ENCODE measurements at regions not wholly inside any gene's neighbourhood (a gene's known extent, or its start where the extent isn't known, plus 50 kb on each side); places are given as distances from the start of the nearest gene placed in this dataset.
"Not testable (repeated sequence)": the region's sequence is repeated elsewhere in the genome, so short reads cannot be mapped to it uniquely, and the experiment has no call there.

DNA sequence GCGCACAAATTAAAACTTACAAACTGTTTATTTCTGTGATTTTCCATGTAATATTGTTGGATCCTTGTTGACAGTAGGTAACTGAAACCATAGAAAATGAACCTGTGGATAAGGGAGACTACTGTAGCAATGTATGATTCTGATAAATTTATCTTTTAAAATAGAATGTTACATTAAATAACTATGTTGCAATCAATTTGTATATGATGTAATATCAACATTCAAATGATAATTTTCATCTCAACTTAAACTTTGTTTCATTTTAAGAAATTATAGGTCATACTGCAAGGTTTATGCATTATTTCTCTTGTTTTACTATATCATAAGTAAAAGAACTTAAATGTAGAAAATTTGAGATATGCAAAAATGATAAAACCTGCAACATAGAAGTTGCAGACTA lies 718.0 kb upstream of the MBL2 start:
- Mint-ChIP-seq H3K36me3 (ENCODE audit: low read depth) (no peaks in the 10 kb centered on the region), H3K9me3 (peaks cover 17% of the 10 kb centered on the region), H3K27ac (no peak overlapping the region), H3K4me3 (no peak overlapping the region), H3K27me3 (ENCODE audit: low read depth) (no peaks in the 10 kb centered on the region), H3K4me1 (ENCODE audit: low read depth) (no peaks in the 10 kb centered on the region)
- CTCF ChIA-PET = no interaction called here
- intact Hi-C loops (cut with micrococcal nuclease) = no loop called here
- no peak for DNase-seq

DNA sequence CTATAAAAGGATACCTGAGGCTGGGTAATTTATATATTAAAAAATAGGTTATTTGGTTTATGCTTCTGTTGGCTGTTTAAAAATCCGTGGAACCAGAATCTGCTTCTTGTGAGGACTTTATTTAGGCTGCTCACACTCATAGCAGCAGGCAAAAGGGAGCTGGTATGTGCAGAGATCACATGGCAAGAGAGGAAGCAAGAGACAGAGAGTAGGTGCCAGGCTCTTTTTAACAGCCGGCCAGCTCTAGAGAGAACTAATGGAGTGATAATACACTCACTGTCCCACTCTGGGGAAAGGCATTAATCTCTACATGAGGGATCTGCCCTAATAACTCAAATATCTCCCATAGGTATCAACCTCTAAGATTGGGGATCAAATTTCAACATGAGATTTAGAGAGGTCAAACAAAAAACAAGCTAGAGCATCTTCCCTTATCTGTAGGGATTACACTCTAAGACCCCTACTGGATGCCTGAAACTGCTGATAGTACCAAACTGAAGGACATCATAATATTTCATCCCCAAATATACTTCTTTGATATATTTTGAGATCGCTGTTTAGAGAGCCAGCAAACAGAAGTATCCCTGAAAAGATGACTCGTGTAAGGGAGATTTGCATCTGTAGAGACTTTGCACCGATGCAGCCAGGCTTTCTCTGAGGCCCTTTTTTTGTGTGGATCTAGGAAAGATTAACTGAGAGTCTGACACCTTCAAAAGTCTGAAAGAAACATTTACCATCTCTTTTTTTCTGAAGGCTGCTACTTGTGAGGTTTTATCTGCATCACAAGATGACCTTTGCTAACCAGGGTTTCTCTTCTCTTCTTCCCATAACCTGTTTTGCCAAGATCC lies 717.0 kb upstream of the MBL2 start:
- Mint-ChIP-seq H3K27ac (no peak overlapping the region), H3K9me3 (peaks cover 22% of the 10 kb centered on the region), H3K4me1 (ENCODE audit: low read depth) (no peaks in the 10 kb centered on the region), H3K27me3 (ENCODE audit: low read depth) (no peaks in the 10 kb centered on the region), H3K36me3 (ENCODE audit: low read depth) (no peaks in the 10 kb centered on the region), H3K4me3 (no peak overlapping the region)
- no peak for DNase-seq
- intact Hi-C loops (cut with micrococcal nuclease) = no loop called here
- CTCF ChIA-PET = no interaction called here

GRCh38 chr10:53487019-53487983 lies 714.7 kb upstream of the MBL2 start:
- peaks cover 19% of the 10 kb centered on the region for H3K9me3 Mint-ChIP-seq

DNA sequence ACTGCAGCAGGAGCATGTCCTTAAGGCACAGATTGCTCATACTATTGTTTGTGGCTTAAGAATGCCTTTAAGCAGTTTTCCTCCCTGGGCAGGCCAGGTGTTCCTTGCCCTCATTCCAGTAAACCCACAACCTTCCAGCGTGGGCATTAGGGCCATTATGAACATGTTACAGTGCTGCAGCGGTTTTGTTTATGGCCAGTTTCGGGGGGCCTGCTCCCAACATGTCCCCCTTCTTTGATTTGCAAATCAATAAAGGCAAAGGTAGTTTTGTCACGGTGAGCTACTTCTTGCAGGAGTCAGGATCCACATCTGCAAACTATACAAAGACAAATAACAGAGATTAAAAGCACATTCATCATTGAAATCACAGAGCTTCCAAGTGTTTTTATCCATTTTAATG lies 712.8 kb upstream of the MBL2 start:
- H3K4me1 Mint-ChIP-seq (ENCODE audit: low read depth); DNase-seq; H3K27ac Mint-ChIP-seq; intact Hi-C loops (cut with micrococcal nuclease); H3K27me3 Mint-ChIP-seq (ENCODE audit: low read depth); H3K4me3 Mint-ChIP-seq; H3K36me3 Mint-ChIP-seq (ENCODE audit: low read depth); CTCF ChIA-PET: not testable (repeated sequence)
- peaks cover 19% of the 10 kb centered on the region for H3K9me3 Mint-ChIP-seq

More at GRCh38 chr10:53487019-53487983, 714.7 kb upstream of the MBL2 start:
- CTCF ChIA-PET = no interaction called here
- no peaks in the 10 kb centered on the region for H3K27me3 Mint-ChIP-seq (ENCODE audit: low read depth)
- H3K36me3 Mint-ChIP-seq (ENCODE audit: low read depth) = no peaks in the 10 kb centered on the region
- H3K4me1 Mint-ChIP-seq (ENCODE audit: low read depth) = no peaks in the 10 kb centered on the region
- no peak overlapping the region for H3K27ac Mint-ChIP-seq
- DNase-seq = no peak
- intact Hi-C loops (cut with micrococcal nuclease) = no loop called here
- H3K4me3 Mint-ChIP-seq = no peak overlapping the region

GRCh38 chr10:53479365-53479764 lies 706.8 kb upstream of the MBL2 start:
- no peak for DNase-seq

DNA sequence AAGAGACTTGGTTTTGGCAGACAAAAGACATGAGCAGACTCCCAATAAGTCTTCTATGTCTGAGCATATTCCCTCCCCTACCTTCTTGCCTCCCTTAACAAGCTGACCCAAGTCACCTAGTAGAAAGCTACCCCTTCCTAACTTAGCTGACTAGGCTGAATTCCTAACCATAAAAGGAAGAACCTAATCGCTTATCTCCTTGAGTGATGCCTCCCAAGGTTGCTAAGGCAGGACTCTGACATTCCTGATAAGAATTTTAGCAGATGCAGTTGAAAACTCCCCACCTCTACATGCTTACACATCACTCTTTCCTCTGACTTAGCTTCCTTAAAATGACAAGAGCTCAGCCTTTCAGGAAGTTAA lies 704.7 kb upstream of the MBL2 start:
- H3K4me1 Mint-ChIP-seq (ENCODE audit: low read depth) = no peaks in the 10 kb centered on the region

More at GRCh38 chr10:53479365-53479764, 706.8 kb upstream of the MBL2 start:
- Mint-ChIP-seq H3K36me3 (ENCODE audit: low read depth) (no peaks in the 10 kb centered on the region), H3K4me3 (no peak overlapping the region), H3K27me3 (ENCODE audit: low read depth) (no peaks in the 10 kb centered on the region), H3K4me1 (ENCODE audit: low read depth) (no peaks in the 10 kb centered on the region), H3K9me3 (peaks cover 1% of the 10 kb centered on the region), H3K27ac (no peak overlapping the region)
- intact Hi-C loops (cut with micrococcal nuclease) = no loop called here
- CTCF ChIA-PET = no interaction called here

DNA sequence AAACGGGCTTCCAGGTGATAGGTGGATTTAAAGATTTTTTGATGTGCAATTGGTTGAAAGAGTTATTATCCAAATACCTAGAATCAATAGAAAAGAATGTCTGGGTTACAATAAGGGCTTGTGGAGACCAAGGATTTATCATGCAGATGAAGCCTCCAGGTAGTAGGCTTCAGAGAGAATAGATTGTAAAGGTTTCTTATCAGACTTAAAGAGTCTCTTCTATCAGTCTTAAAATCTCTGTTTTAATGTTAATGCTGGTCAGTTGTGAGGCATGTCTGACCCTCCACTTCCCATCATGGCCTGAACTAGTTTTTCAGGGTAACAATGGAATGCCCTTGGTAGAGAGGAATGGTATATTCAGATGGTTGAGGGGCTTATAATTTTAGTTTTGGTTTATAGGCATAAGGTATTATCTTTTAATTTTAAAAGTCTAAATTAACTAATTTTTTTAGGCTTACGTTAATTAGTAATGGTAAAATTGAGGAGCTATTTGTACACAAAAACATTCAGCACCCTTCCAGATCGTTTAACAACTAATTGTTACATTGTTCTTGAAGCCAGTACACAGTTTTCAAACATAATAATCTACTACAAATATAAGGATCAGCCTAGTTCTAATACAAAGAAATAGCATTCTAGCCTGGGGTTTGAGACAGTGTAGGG lies 704.2 kb upstream of the MBL2 start:
- no peak for DNase-seq
- H3K27me3 Mint-ChIP-seq (ENCODE audit: low read depth) = no peaks in the 10 kb centered on the region
- no peak overlapping the region for H3K4me3 Mint-ChIP-seq
- H3K27ac Mint-ChIP-seq = no peak overlapping the region
- H3K36me3 Mint-ChIP-seq (ENCODE audit: low read depth) = no peaks in the 10 kb centered on the region
- CTCF ChIA-PET = no interaction called here
- intact Hi-C loops (cut with micrococcal nuclease) = no loop called here
- no peaks in the 10 kb centered on the region for H3K9me3 Mint-ChIP-seq
- H3K4me1 Mint-ChIP-seq (ENCODE audit: low read depth) = no peaks in the 10 kb centered on the region

More for the DNA sequence above, 704.7 kb upstream of the MBL2 start:
- no peak overlapping the region for H3K4me3 Mint-ChIP-seq
- CTCF ChIA-PET = no interaction called here
- no peaks in the 10 kb centered on the region for H3K36me3 Mint-ChIP-seq (ENCODE audit: low read depth)
- H3K27ac Mint-ChIP-seq = no peak overlapping the region
- H3K27me3 Mint-ChIP-seq (ENCODE audit: low read depth) = no peaks in the 10 kb centered on the region
- H3K9me3 Mint-ChIP-seq = no peaks in the 10 kb centered on the region
- intact Hi-C loops (cut with micrococcal nuclease) = no loop called here
- no peak for DNase-seq

DNA sequence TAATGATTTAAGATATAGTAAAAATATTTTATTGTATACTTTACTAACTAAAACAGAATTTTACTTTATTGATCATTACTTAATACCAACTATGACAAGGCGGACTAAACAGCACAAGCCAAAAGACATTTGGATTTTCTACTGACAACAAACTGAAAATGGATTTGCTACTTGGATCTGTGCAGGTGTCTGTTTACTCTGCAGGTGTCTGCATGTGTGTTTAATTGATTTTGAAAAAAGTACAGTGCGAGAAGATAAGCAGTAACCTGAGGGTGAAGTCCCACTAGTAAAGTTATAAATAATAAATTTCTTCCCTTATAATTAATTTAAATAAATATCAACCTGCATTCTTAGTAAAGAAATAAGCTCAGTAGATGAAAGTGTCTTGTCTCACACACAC lies 696.8 kb upstream of the MBL2 start:
- CTCF ChIA-PET = no interaction called here
- intact Hi-C loops (cut with micrococcal nuclease) = no loop called here
- no peaks in the 10 kb centered on the region for H3K36me3 Mint-ChIP-seq (ENCODE audit: low read depth)
- H3K9me3 Mint-ChIP-seq = peaks cover 7% of the 10 kb centered on the region
- no peaks in the 10 kb centered on the region for H3K27me3 Mint-ChIP-seq (ENCODE audit: low read depth)
- no peak for DNase-seq
- no peak overlapping the region for H3K4me3 Mint-ChIP-seq
- H3K4me1 Mint-ChIP-seq (ENCODE audit: low read depth) = no peaks in the 10 kb centered on the region
- no peak overlapping the region for H3K27ac Mint-ChIP-seq

DNA sequence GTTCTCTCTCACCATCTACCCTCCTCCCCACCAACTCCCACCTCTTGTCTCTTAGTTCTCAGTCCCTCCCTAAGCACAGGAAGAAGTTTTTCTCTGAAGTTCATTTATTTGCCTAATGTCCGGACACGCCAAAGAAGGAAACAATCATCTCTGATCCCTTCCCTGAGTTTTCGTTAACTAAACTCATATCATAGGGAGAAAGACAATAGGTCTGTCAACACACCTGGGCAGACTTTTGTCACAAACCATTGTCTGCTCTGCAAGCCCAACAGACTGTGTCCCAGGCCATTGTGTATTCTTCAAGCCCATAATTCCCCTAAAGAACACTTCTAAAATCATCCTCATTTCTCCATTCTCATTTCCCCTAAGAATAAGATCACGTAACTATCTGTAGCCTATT lies 691.0 kb upstream of the MBL2 start:
- no peak for DNase-seq
- Mint-ChIP-seq H3K36me3 (ENCODE audit: low read depth) (no peaks in the 10 kb centered on the region), H3K9me3 (peaks cover 11% of the 10 kb centered on the region), H3K4me3 (no peak overlapping the region), H3K4me1 (ENCODE audit: low read depth) (no peaks in the 10 kb centered on the region), H3K27ac (no peak overlapping the region), H3K27me3 (ENCODE audit: low read depth) (no peaks in the 10 kb centered on the region)
- CTCF ChIA-PET = no interaction called here
- intact Hi-C loops (cut with micrococcal nuclease) = no loop called here

DNA sequence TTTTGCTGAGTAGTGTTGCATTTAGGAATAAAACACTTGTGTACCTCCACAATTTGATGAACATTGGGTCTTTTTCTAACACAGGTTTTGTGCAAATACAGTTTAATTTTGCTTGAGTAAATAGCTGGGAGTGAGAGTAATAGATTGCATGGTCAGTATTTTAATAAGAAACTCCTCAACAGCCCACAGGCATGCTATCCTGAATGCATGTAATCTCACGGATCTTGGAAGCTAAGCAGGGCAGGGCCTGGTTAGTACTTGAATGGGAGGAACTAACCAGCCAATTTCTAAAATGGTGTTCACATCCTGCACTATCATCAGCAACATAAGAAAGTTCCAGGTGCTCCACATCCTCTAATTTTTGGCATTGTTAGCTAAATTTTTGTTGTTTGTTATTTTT lies 685.4 kb upstream of the MBL2 start:
- Mint-ChIP-seq H3K4me3 (no peak overlapping the region), H3K4me1 (ENCODE audit: low read depth) (no peaks in the 10 kb centered on the region), H3K27me3 (ENCODE audit: low read depth) (no peaks in the 10 kb centered on the region), H3K27ac (no peak overlapping the region), H3K9me3 (peaks cover 4% of the 10 kb centered on the region), H3K36me3 (ENCODE audit: low read depth) (no peaks in the 10 kb centered on the region)
- intact Hi-C loops (cut with micrococcal nuclease) = no loop called here
- CTCF ChIA-PET = no interaction called here
- no peak for DNase-seq

DNA sequence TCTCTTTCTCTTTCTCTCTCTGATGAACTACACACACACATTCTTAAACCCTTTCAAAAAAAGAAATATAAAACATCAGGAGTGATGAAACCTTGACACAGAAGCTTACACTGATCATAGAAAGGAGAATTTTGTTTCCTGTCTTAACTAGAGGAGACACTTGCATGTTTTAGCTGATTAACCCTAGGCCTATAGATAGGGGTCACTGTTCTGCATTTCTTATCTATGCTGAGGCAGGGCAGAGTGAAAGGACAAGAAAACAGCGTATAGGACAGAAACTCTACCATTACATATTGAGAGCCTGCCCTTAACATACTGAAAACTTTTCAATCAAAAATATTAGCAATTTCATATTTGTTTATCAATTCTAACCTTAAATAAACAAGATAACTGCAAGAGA lies 680.6 kb upstream of the MBL2 start:
- peaks cover 4% of the 10 kb centered on the region for H3K9me3 Mint-ChIP-seq
- DNase-seq = no peak
- no peak overlapping the region for H3K4me3 Mint-ChIP-seq
- CTCF ChIA-PET = no interaction called here
- H3K27me3 Mint-ChIP-seq (ENCODE audit: low read depth) = no peaks in the 10 kb centered on the region
- H3K27ac Mint-ChIP-seq = no peak overlapping the region
- intact Hi-C loops (cut with micrococcal nuclease) = no loop called here
- no peaks in the 10 kb centered on the region for H3K36me3 Mint-ChIP-seq (ENCODE audit: low read depth)
- H3K4me1 Mint-ChIP-seq (ENCODE audit: low read depth) = no peaks in the 10 kb centered on the region

- Mint-ChIP-seq H3K36me3 (ENCODE audit: low read depth) (no peaks in the 10 kb centered on the region), H3K27ac (no peak overlapping the region)
These were observed 675.0 kb upstream of the MBL2 start for GRCh38 chr10:53447576-53447975.

More at GRCh38 chr10:53447576-53447975, 675.0 kb upstream of the MBL2 start:
- Mint-ChIP-seq H3K4me3 (no peak overlapping the region), H3K27me3 (ENCODE audit: low read depth) (no peaks in the 10 kb centered on the region), H3K4me1 (ENCODE audit: low read depth) (no peaks in the 10 kb centered on the region), H3K9me3 (peaks cover 6% of the 10 kb centered on the region)
- CTCF ChIA-PET = no interaction called here
- intact Hi-C loops (cut with micrococcal nuclease) = no loop called here
- no peak for DNase-seq

Data from activated naive CD4-positive, alpha-beta T cell treated with anti-CD3 and anti-CD28 coated beads for 36 hours (primary cell).